Testis (tissue), 2 donors: ENCODE measurements at regions not wholly inside any gene's neighbourhood (a gene's known extent, or its start where the extent isn't known, plus 50 kb on each side); places are given as distances from the start of the nearest gene placed in this dataset.

ENCODE experiments used
- POLR2A ChIP-seq: fragments of 450-650 bp; IDR thresholded peaks from one replicate; pipeline ENCODE4 v1.6.1; 2017; ENCODE audit warnings: antibody characterized with exemption, mild to moderate bottlenecking, moderate library complexity
- TF ChIP-seq, protein P1 (sequence below), 3 experiments: fragments of 450-650 bp in 2 of 3; fragments of 200-600 bp in 1 of 3; sonication (generic) in 1 of 3; IDR thresholded peaks; one replicate each; pipeline ENCODE4 v1.5.1; 2016 to 2019; ENCODE audit warnings: antibody characterized with exemption in 3 of 3, mild to moderate bottlenecking in 2 of 3, moderate library complexity in 1 of 3

DNA sequence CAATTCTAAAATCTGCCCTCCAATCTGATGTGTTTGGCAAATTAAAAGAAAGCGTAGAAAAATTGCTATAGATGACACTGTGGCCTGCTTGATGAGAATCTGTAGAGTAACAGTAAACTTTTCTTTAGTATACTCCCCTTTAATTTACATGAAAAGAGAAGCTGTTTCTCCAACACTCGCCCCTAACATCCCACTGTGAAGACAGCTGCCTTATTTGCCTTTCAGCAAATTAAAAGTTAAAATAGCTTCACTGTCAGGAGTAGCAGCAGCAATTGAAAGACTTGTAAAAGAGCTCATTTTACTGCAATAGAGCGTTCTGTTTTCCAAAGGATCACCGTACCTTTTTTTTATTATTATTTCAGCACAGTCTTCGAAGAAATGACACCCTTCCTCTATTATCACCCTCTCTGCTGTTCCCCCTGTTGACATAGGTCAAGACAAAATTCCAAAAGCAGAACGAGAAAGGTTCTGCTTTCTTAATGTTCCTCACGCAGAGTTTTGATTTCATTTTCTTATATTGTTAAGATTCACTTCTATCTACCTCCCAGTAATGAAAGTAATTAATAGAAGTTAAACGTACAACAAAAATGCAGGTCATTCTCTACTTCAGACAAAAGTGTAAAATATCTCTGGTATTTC lies 153.5 kb upstream of the USP15 start:
- TF ChIP-seq, protein P1, sequence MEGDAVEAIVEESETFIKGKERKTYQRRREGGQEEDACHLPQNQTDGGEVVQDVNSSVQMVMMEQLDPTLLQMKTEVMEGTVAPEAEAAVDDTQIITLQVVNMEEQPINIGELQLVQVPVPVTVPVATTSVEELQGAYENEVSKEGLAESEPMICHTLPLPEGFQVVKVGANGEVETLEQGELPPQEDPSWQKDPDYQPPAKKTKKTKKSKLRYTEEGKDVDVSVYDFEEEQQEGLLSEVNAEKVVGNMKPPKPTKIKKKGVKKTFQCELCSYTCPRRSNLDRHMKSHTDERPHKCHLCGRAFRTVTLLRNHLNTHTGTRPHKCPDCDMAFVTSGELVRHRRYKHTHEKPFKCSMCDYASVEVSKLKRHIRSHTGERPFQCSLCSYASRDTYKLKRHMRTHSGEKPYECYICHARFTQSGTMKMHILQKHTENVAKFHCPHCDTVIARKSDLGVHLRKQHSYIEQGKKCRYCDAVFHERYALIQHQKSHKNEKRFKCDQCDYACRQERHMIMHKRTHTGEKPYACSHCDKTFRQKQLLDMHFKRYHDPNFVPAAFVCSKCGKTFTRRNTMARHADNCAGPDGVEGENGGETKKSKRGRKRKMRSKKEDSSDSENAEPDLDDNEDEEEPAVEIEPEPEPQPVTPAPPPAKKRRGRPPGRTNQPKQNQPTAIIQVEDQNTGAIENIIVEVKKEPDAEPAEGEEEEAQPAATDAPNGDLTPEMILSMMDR (IDR thresholded peaks at IDR 0.05) = no peak
- TF ChIP-seq POLR2A = no peak
